ENCODE measurements at regions not wholly inside any gene's neighbourhood (a gene's known extent, or its start where the extent isn't known, plus 50 kb on each side); places are given as distances from the start of the nearest gene placed in this dataset.

DNA sequence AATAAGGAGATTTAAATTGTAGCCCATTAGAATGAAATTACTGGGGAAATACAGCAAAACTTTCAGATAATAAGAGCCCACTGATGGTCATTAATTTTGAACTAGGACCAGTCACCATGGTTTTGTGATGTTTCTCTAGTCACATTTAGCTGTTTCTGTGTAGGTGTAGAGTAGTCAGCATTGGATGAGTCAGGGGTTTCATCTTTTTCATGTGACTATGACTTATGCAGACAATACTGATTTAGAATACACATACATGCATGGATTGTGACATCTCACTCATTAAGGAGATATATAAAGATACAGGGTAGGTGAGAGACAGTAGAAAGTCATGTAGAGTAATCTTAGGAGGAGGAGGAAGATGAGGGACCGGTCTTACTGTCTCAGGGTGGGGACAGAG lies 1192.7 kb downstream of the KCNT2 start:
- DNase-seq (ENCODE audit: low read depth in 2 of 2) = no peak

- no peak for DNase-seq (ENCODE audit: low read depth in 2 of 2)
These were observed 1213.7 kb downstream of the KCNT2 start for GRCh38 chr1:195394567-195394966.

DNA sequence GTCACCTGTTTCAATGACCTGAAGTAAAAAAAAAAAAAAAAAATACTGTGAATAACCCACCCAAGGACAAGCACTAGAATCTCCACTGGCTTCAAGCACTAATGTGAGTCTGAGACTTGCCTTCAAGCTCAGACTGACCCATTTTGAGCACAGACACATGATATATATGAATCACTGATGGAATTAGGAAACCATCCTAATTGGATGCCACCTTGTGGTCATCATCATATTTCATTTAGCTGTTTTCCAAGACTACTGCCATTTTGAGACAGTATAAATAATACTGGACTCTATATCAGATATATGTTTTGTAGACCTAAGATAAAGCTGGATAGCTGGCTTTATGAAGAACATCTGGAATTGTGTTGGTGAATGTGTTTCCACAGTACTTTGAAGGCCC lies 1232.0 kb downstream of the KCNT2 start:
- DNase-seq (ENCODE audit: low read depth in 2 of 2) = no peak

DNA sequence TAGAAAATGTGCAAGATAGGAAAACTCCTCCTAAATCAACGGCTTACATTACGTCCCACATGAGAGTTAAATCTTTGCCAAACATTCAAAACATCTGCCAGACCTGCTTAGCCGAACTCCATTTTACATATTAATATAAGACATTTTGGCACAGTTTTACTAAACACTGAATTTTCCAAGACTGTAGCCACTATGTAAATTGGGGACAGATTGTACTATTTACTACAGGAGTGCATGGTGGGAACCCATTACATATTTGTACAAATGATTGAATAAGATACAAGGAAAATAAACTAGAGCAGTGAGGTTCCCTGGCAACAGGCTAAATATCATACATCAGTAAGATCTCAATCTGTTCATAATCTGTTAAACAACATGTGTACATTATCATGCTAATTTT lies 1234.4 kb downstream of the KCNT2 start:
- DNase-seq (ENCODE audit: low read depth in 2 of 2) = no peak

DNA sequence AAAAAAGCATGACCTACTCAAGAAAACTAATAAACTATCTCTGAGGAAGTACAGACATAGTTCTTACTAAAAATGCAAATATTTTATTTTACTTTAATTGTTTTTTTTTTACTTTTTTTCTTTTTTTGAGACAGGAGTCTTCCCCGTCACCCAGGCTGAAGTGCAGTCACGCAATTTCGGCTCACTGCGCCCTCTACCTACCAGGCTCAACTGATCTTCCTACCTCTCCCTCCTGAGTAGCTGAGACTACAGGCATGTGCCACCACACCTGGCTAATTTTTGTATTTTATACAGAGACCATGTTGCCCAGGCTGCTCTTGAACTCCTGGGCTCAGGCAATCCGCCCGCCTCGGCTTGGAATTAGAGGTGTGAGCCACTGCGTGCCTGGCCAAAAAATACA lies 1263.1 kb downstream of the KCNT2 start:
- DNase-seq (ENCODE audit: low read depth in 2 of 2) = no peak

DNA sequence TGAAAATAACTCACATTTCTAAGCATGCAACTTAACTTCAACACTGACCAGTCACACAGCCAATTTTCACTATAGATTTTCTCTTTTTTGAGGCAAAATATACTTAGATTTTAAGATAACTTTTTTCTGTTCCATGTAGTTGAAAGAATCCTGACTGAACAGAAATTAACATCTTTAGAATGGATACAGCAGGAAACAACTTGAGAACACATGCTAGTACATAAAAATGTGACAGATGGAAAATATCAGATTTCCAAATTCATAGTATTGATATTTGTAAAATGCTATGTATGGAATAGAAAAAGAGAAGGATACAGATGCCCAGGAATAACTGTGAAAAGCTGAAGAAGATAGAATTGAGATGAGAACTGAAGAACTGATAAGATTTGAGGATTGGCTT lies 1270.6 kb downstream of the KCNT2 start:
- no peak for DNase-seq (ENCODE audit: low read depth in 2 of 2)

- DNase-seq (ENCODE audit: low read depth in 2 of 2) = no peak
These were observed 1271.4 kb downstream of the KCNT2 start for GRCh38 chr1:195336812-195337211.

DNA sequence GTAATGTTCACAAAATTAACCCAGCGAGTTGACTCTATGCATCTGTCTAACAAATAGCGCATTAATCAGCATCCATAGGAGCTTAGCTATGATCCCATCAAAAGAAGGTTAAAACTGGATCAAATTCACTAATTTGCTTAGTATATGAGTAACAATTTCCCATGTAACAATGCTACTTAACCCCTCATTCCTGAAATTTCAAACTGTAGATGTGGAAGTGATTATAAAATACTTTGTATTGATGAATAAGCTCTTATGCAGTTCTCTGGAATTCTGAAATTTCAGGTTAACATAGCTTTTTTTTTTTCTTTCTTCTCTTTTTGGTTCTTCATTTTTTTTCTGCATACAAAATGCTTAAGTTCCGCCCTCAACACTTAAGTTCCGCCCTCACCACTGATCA lies 1272.7 kb downstream of the KCNT2 start:
- no peak for DNase-seq (ENCODE audit: low read depth in 2 of 2)

DNA sequence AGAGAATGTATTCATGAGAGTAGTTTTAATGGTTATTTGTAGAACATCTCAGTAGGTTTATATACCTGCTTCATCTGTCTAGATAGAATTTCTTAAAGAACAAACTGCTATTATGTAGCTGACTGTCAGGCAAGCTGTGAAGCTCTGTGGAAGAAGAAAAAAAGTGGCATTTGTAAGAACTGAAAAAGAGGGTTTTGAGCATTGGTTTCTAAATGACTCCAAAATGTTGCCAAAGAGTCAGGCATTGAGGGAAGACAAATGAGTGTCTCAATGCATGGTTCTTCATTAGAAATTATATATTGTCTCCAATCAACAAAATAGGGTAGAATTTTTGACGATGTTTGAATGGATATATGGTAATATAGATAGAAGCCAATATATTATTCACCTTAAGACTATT lies 1276.1 kb downstream of the KCNT2 start:
- DNase-seq (ENCODE audit: low read depth in 2 of 2) = no peak

DNA sequence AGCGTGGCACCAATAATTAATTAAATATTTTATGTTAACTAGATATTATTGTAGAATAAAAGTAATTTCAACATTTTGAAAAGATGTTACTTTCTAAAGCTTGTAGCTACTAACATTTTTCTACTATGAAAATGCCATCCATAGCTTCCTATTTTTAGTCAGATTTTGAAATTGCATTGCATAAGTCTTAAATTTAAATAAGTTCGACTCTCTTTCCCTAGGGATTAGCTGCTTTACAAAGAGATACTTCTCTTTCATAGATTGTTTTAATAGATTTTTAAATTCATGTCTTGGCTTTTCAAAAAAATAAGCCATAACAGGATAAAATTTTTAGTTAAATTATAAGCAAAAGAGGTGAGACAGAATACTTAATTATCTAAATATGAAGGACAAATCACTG lies 1279.6 kb downstream of the KCNT2 start:
- DNase-seq (ENCODE audit: low read depth in 2 of 2) = no peak

DNA sequence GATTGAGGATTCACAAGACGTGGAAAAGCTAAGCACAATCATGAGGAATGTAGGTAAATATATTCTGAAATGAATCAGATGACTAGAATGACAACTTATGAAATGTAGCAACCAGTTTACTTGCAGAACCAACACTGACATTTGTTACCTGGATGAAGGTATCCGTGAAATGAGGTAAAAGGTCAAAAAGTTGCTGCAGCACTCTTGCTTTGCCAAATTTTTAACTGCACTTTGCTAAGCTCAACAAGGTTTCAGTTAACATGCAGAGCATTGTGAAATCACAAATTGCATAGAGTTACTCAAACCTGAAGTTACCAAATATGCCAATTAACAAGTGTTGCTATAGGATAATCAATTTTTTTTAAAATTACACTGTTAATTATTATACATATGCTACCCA lies 1280.1 kb downstream of the KCNT2 start:
- no peak for DNase-seq (ENCODE audit: low read depth in 2 of 2)

- DNase-seq (ENCODE audit: low read depth in 2 of 2) = no peak
These were observed 1280.9 kb downstream of the KCNT2 start for GRCh38 chr1:195327361-195327760.

DNA sequence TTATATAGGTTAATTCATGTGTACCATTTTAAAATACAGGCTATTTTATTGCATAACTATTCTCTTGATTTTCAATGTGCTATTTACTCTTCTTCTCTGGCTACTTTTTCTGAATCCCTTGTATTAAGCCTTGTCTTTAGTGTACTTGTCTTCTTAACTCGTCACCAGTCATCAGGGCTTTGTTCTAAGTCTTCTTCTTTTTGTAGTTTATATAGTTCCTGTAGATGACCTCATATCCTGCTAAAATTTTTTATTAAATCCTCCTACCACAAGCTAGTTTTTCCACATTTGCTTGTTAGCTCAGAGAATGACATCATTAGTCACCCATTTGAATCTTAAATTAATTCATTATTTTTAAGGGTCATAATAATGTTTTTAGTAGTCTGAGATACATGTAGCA lies 1281.9 kb downstream of the KCNT2 start:
- no peak for DNase-seq (ENCODE audit: low read depth in 2 of 2)

- no peak for DNase-seq (ENCODE audit: low read depth in 2 of 2)
These were observed 1283.1 kb downstream of the KCNT2 start for GRCh38 chr1:195325181-195325580.

- no peak for DNase-seq (ENCODE audit: low read depth in 2 of 2)
These were observed 1302.0 kb downstream of the KCNT2 start for GRCh38 chr1:195306281-195306680.

GRCh38 chr1:195294911-195295310 lies 1313.3 kb downstream of the KCNT2 start:
- DNase-seq (ENCODE audit: low read depth in 2 of 2) = no peak

- DNase-seq (ENCODE audit: low read depth in 2 of 2) = no peak
These were observed 1329.6 kb downstream of the KCNT2 start for GRCh38 chr1:195278644-195279043.

DNA sequence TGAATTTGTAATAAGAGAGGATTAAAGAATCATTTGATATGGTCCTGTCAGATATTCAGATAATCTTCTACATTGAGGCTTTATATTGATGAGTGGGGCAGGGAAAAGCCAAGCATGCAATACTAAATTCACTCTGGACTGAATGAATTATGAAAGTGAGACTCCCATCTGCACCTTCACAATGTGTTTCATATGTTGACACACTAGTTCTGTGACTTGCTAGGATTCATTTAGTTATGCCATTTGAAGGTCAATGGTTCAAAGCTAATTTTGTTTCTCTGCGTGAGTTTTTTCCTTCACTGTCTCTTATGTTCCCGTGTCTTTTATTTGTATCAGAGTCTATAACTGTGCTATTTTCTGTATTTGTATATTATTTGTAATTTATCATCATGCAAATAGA lies 1332.5 kb downstream of the KCNT2 start:
- DNase-seq (ENCODE audit: low read depth in 2 of 2) = no peak

DNA sequence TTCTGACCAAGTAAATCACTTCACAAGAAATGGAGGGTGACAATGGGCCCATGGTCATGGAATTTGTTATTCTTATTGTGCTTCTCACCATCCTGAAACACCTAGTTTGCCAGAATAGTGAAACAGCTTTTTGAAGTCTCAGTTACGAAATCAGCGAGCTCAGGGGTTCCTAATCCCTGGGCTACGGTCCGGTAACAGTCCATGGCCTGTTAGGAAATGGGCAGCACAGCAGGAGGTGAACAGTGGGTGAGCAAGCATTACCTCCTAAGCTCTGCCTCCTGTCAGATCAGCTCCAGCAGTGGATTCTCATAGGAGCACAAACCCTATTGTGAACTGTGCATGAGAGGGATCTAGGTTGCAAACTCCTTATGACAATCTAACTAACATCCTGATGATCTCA lies 1356.3 kb downstream of the KCNT2 start:
- DNase-seq (ENCODE audit: low read depth in 2 of 2) = no peak

DNA sequence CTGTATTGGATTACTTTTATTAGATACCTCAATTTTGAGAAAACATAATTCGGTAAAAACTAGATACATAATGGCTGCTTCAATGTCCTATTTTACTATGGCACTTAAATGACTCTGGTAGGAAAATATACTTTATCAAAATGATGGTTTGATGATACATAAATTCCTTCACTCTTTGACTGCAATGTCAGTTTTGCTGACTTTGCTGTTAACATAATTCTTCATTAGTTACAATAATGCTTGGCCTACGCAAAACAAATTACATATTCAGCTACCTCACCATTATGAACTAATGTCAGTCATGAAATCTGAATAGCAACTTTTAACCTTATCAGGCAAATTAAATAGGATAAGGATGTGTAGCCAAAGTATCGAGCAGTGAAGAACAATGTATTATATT lies 1364.7 kb downstream of the KCNT2 start:
- no peak for DNase-seq (ENCODE audit: low read depth in 2 of 2)

GRCh38 chr1:195241066-195241465 lies 1367.2 kb downstream of the KCNT2 start:
- DNase-seq (ENCODE audit: low read depth in 2 of 2) = no peak

GRCh38 chr1:195238313-195238712 lies 1369.9 kb downstream of the KCNT2 start:
- no peak for DNase-seq (ENCODE audit: low read depth in 2 of 2)

GRCh38 chr1:195236991-195237889 lies 1371.0 kb downstream of the KCNT2 start:
- DNase-seq (ENCODE audit: low read depth in 2 of 2) = no peak
